PC-3 (cell line): ENCODE measurements at regions not wholly inside any gene's neighbourhood (a gene's known extent, or its start where the extent isn't known, plus 50 kb on each side); places are given as distances from the start of the nearest gene placed in this dataset.

Experiments
- ATAC-seq: fragments of 200-7000 bp; cut with Tn5 transposase; 2 replicates; pipeline ENCODE4 v1.9.1; 2020; ENCODE audit warnings: mild to moderate bottlenecking, moderate library complexity
- BruUV-seq: library from RNA; stranded (reverse); fragments of 400-500 nt; replicated peaks from 2 replicates; lab custom pipeline; 2021; lab: Mats Ljungman, UMichigan
- CTCF ChIA-PET: fragments of 300-600 bp; sonication (Branson Sonifier 250); formaldehyde crosslinking; loops from one replicate; lab custom pipeline; 2022; ENCODE audit warnings: antibody characterized with exemption; lab: Charles Lee
- POLR2A ChIA-PET: fragments of 300-600 bp; sonication (Branson Sonifier 250); formaldehyde crosslinking; loops from one replicate; lab custom pipeline; 2022; ENCODE audit warnings: antibody characterized with exemption; ENCODE audit not compliant: unreplicated experiment; lab: Charles Lee
- DNase-seq: peaks from one replicate; pipeline ENCODE4 v3.0.0-alpha.2; 2015
- H2AFZ ChIP-seq: fragments of 300-600 bp; sonication (generic); 2 replicates; pipeline ENCODE4 v1.6.0; 2016; ENCODE audit warnings: antibody characterized with exemption, low read length
- H3F3A ChIP-seq: fragments of 300-600 bp; sonication (generic); one replicate; pipeline ENCODE4 v1.6.0; 2017; ENCODE audit warnings: antibody characterized with exemption, low read length, control low read depth, mild to moderate bottlenecking; ENCODE audit not compliant: unreplicated experiment
- H3K27ac ChIP-seq: fragments of 300-600 bp; sonication (generic); 2 replicates; pipeline ENCODE4 v1.5.1; 2016; ENCODE audit warnings: mild to moderate bottlenecking, low read length
- H3K27me3 ChIP-seq: fragments of 300-600 bp; sonication (generic); 2 replicates; pipeline ENCODE4 v1.6.1; 2016; ENCODE audit warnings: low read length, mixed read lengths
- H3K36me3 ChIP-seq: fragments of 300-600 bp; sonication (generic); 2 replicates; pipeline ENCODE4 v1.6.1; 2016; ENCODE audit warnings: low read depth, mixed run types, low read length, mixed read lengths
- H3K4me1 ChIP-seq: fragments of 300-600 bp; sonication (generic); 2 replicates; pipeline ENCODE4 v1.5.1; 2016; ENCODE audit warnings: low read length; ENCODE audit not compliant: insufficient read depth
- H3K4me2 ChIP-seq: fragments of 300-600 bp; sonication (generic); 2 replicates; pipeline ENCODE4 v1.6.0; 2016; ENCODE audit warnings: low read length
- H3K4me3 ChIP-seq: fragments of 300-600 bp; sonication (generic); 2 replicates; pipeline ENCODE4 v1.5.1; 2016; ENCODE audit warnings: mild to moderate bottlenecking, low read length, mixed read lengths
- H3K79me2 ChIP-seq: fragments of 300-600 bp; sonication (generic); 2 replicates; pipeline ENCODE4 v1.6.1; 2017; ENCODE audit warnings: low read length, mixed read lengths
- H3K9ac ChIP-seq: fragments of 300-600 bp; sonication (generic); 2 replicates; pipeline ENCODE4 v1.6.0; 2016; ENCODE audit warnings: mild to moderate bottlenecking, low read length
- H3K9me2 ChIP-seq: fragments of 300-600 bp; sonication (generic); replicated peaks from 2 replicates; pipeline ENCODE4 v1.6.1; 2016; ENCODE audit warnings: mixed run types, low read length, mixed read lengths
- H3K9me3 ChIP-seq: fragments of 300-600 bp; sonication (generic); 2 replicates; pipeline ENCODE4 v1.6.1; 2016; ENCODE audit warnings: low read length, mixed read lengths
- H4K20me1 ChIP-seq: fragments of 300-600 bp; sonication (generic); 2 replicates; pipeline ENCODE4 v1.6.1; 2016; ENCODE audit warnings: low read length, mixed read lengths
- EZH2 ChIP-seq: fragments of 300-600 bp; sonication (generic); IDR thresholded peaks from one replicate; pipeline ENCODE4 v1.6.1; 2017; ENCODE audit warnings: antibody characterized with exemption, mild to moderate bottlenecking, low read length; ENCODE audit not compliant: unreplicated experiment
- EZH2phosphoT487 ChIP-seq: fragments of 300-600 bp; sonication (generic); IDR thresholded peaks from 2 replicates; pipeline ENCODE4 v1.6.1; 2018; ENCODE audit warnings: mild to moderate bottlenecking, antibody characterized with exemption, low read length, borderline replicate concordance
- intact Hi-C: fragments of 100-400 bp; cut with micrococcal nuclease; formaldehyde crosslinking; loops from 2 replicates; pipeline ENCODE4 v1.9.0; 2023
- TF ChIP-seq, protein P1 (sequence below): fragments of 300-600 bp; sonication (generic); conservative IDR thresholded peaks from 2 replicates; pipeline ENCODE4 v1.5.1; 2017; ENCODE audit warnings: antibody characterized with exemption, low read depth, mild to moderate bottlenecking, low read length

DNA sequence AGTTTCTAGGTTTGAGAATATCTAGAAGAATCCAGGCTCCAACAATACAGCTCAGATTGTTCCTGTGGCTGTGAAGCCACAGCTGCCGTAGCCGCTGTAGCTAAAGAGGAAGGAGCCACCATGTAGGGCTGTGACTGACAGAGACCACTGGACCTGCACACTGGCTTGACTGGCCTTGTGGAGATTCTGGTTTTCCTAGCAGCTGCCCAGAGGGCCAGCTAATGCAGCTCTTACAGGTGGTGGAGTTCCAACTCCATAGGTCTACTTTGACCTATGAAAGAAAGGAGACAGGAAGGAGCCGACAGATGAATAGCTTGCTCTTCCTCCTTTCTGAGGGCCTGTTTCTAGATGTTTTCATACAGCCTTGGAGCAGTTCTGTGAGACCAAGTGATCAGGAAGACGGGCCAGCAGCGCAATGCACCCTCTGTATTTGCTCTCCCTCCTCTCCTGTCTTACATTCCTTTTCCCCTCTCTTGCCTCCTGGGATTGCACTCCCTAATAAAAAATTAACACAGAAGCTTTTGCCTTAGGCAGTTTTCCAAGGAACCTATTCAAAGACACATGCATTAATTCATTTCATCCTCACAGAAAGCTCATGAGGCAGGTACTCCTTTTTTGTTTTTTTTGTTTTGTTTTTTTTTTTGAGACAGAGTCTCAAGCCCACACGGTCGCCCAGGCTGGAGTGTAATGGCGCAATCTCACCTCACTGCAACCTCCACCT, 51.8 kb upstream of the MYB start:
- intact Hi-C loops, result no loop called here
- H3F3A ChIP-seq, result no peaks in the 10 kb centered on the region
- H3K4me1 ChIP-seq, result no peaks in the 10 kb centered on the region
- POLR2A ChIA-PET, result no interaction called here
- no peak overlapping the region for H3K4me2 ChIP-seq
- H3K9me2 ChIP-seq, result no peaks in the 10 kb centered on the region
- CTCF ChIA-PET, result interaction anchor here (0.6 kb wide), 1 partner anchor 1086 kb away, joined by 9 read pairs; no protein-coding TSS in a partner anchor
- TF ChIP-seq EZH2phosphoT487, result no peak
- ATAC-seq, result no peak
- H3K27ac ChIP-seq, result no peak overlapping the region
- no peaks in the 10 kb centered on the region for H3K79me2 ChIP-seq
- no peak for DNase-seq
- H3K9me3 ChIP-seq, result no peaks in the 10 kb centered on the region
- no peaks in the 10 kb centered on the region for H4K20me1 ChIP-seq
- H2AFZ ChIP-seq, result no peak overlapping the region
- BruUV-seq, result no TSS peak
- H3K4me3 ChIP-seq, result no peak overlapping the region
- no peaks in the 10 kb centered on the region for H3K27me3 ChIP-seq
- no peaks in the 10 kb centered on the region for H3K36me3 ChIP-seq
- no peak overlapping the region for H3K9ac ChIP-seq

DNA sequence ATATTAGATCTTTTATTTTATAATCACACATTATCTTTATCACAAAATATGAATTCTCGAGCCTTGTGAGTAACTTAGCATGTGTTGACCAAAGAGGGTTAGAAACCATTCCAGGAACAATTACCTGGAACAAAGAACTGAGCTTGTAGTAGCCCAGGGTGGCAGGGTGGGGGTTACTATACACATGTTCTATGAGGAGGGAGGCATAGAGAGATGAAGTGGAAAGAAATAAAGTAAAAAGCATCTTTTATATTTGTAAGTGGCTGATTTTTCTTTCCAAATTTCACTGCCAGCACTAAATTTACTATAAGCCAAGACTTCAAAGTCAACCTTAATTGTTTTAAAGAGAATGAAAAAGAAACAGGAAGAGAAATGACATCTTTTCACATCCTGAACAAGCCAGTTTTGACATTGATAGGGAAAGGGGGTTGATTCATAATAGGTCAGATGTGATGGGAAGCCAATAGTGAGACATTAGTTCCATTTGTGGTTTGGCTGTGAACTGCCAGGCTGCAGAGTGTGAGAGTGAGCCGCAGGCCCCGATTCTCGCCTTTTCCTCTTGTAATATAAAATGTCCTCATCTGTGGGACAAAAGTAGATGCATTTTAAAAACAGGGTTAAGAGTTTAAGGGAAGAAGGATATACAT, 52.7 kb upstream of the MYB start:
- H3K27me3 ChIP-seq, result no peaks in the 10 kb centered on the region
- POLR2A ChIA-PET, result no interaction called here

DNA sequence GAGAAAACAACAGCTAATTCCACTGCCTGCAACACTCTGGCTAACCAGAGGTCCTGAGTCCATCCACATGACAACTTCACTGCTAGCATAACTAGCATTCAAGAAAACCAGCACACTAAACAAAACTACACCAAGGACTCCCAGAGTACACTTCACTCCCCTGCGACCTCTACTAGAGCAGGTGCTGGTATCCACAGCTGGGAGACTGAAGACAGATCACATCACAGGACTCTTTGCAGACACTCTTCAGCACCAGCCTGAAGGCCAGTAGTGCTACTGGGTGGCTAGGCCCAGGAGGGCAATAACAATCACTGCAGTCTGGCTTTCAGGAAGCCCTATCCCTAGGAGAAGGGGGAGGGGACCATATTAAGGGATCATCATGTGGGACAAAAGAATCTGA, 54.4 kb upstream of the MYB start:
- CTCF ChIA-PET, result no interaction called here
- intact Hi-C loops, result no loop called here
- BruUV-seq, result no TSS peak

More for the DNA sequence above, 52.7 kb upstream of the MYB start:
- TF ChIP-seq EZH2phosphoT487 (no peak), EZH2 (no peak)
- TF ChIP-seq, protein P1, sequence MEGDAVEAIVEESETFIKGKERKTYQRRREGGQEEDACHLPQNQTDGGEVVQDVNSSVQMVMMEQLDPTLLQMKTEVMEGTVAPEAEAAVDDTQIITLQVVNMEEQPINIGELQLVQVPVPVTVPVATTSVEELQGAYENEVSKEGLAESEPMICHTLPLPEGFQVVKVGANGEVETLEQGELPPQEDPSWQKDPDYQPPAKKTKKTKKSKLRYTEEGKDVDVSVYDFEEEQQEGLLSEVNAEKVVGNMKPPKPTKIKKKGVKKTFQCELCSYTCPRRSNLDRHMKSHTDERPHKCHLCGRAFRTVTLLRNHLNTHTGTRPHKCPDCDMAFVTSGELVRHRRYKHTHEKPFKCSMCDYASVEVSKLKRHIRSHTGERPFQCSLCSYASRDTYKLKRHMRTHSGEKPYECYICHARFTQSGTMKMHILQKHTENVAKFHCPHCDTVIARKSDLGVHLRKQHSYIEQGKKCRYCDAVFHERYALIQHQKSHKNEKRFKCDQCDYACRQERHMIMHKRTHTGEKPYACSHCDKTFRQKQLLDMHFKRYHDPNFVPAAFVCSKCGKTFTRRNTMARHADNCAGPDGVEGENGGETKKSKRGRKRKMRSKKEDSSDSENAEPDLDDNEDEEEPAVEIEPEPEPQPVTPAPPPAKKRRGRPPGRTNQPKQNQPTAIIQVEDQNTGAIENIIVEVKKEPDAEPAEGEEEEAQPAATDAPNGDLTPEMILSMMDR, result no peak
- H3K36me3 ChIP-seq, result no peaks in the 10 kb centered on the region
- ATAC-seq (no peak), DNase-seq (no peak)
- CTCF ChIA-PET, result interaction anchor here (0.6 kb wide), 1 partner anchor 1087 kb away, joined by 9 read pairs; no protein-coding TSS in a partner anchor
- no peaks in the 10 kb centered on the region for H3K9me2 ChIP-seq
- no peak overlapping the region for H3K9ac ChIP-seq
- no peaks in the 10 kb centered on the region for H3K9me3 ChIP-seq
- H4K20me1 ChIP-seq, result no peaks in the 10 kb centered on the region
- H3F3A ChIP-seq, result no peaks in the 10 kb centered on the region
- no peaks in the 10 kb centered on the region for H3K79me2 ChIP-seq
- BruUV-seq, result no TSS peak
- intact Hi-C loops, result no loop called here
- H3K4me2 ChIP-seq, result no peak overlapping the region
- H3K27ac ChIP-seq, result no peak overlapping the region
- no peak overlapping the region for H2AFZ ChIP-seq
- H3K4me1 ChIP-seq, result no peaks in the 10 kb centered on the region
- H3K4me3 ChIP-seq, result no peak overlapping the region

More for the DNA sequence above, 54.4 kb upstream of the MYB start:
- POLR2A ChIA-PET, result no interaction called here
- Histone ChIP-seq H3K9me2 (no peaks in the 10 kb centered on the region), H3F3A (no peaks in the 10 kb centered on the region), H3K9me3 (no peaks in the 10 kb centered on the region), H2AFZ (no peak overlapping the region), H3K4me2 (no peak overlapping the region), H3K27ac (no peak overlapping the region), H3K4me3 (no peak overlapping the region), H3K4me1 (no peaks in the 10 kb centered on the region), H3K36me3 (no peaks in the 10 kb centered on the region), H3K9ac (no peak overlapping the region), H3K79me2 (no peaks in the 10 kb centered on the region), H3K27me3 (no peaks in the 10 kb centered on the region), H4K20me1 (no peaks in the 10 kb centered on the region)
- DNase-seq, result no peak
- ATAC-seq, result no peak
- TF ChIP-seq, protein P1, result no peak
- TF ChIP-seq EZH2phosphoT487, result no peak
- no peak for TF ChIP-seq EZH2
